Tibial nerve (tissue), 4 donors: ENCODE measurements at regions not wholly inside any gene's neighbourhood (a gene's known extent, or its start where the extent isn't known, plus 50 kb on each side); places are given as distances from the start of the nearest gene placed in this dataset.

Experiments
- EP300 ChIP-seq, 2 donors: sonication (generic); formaldehyde crosslinking; IDR thresholded peaks; one replicate each; pipeline ENCODE4 v1.6.1; 2017; ENCODE audit warnings: antibody characterized with exemption in 2 of 2, mild to moderate bottlenecking in 1 of 2
- POLR2A ChIP-seq, 2 donors: fragments of 450-650 bp; IDR thresholded peaks; one replicate each; pipeline ENCODE4 v1.6.1; 2017; ENCODE audit warnings: antibody characterized with exemption in 2 of 2, mild to moderate bottlenecking in 2 of 2, moderate library complexity in 2 of 2
- TF ChIP-seq, protein P1 (sequence below), 5 experiments: fragments of 200-600 bp in 3 of 5; fragments of 450-650 bp in 2 of 5; sonication (generic) in 3 of 5; IDR thresholded peaks; one replicate each; pipeline ENCODE4 v1.5.1; 2016 to 2019; ENCODE audit warnings: antibody characterized with exemption in 5 of 5, mild to moderate bottlenecking in 3 of 5, moderate library complexity in 2 of 5

DNA sequence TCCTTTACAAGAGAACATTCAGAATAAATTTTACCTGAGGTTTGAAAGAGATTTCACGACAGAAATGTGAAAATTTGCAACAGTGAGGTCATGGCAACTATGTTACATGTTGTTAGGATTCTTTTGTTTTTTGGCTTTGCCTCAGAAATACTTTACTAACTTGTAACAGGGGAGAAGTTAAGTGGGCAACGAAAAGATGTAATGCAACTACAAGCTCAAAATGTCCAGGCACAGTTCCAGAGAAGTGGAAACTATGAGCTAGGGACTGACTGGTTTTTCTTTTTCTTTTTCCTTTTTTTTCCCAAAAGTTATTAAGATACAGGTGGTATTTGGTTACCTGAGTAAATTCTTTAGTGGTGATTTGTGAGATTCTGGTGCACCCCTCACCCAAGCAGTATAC, 111.5 kb upstream of the PPP2R3A start:
- TF ChIP-seq EP300 (IDR thresholded peaks at IDR 0.05) = no peak
- TF ChIP-seq, protein P1, sequence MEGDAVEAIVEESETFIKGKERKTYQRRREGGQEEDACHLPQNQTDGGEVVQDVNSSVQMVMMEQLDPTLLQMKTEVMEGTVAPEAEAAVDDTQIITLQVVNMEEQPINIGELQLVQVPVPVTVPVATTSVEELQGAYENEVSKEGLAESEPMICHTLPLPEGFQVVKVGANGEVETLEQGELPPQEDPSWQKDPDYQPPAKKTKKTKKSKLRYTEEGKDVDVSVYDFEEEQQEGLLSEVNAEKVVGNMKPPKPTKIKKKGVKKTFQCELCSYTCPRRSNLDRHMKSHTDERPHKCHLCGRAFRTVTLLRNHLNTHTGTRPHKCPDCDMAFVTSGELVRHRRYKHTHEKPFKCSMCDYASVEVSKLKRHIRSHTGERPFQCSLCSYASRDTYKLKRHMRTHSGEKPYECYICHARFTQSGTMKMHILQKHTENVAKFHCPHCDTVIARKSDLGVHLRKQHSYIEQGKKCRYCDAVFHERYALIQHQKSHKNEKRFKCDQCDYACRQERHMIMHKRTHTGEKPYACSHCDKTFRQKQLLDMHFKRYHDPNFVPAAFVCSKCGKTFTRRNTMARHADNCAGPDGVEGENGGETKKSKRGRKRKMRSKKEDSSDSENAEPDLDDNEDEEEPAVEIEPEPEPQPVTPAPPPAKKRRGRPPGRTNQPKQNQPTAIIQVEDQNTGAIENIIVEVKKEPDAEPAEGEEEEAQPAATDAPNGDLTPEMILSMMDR (IDR thresholded peaks at IDR 0.05) = no peak
- TF ChIP-seq POLR2A (IDR thresholded peaks at IDR 0.05) = no peak
